Inflammatory macrophage (primary cell): ENCODE measurements at regions not wholly inside any gene's neighbourhood (a gene's known extent, or its start where the extent isn't known, plus 50 kb on each side); places are given as distances from the start of the nearest gene placed in this dataset.
"Not testable (repeated sequence)": the region's sequence is repeated elsewhere in the genome, so short reads cannot be mapped to it uniquely, and the experiment has no call there.

Source experiments
- DNase-seq, 2 donors: peaks; one replicate each; pipeline ENCODE4 v3.0.0-alpha.2; 2020 to 2022

GRCh38 chr12:33514893-33515292 lies 75.3 kb upstream of the SYT10 start:
- peak; percentile 30 to 49 for DNase-seq

GRCh38 chr12:33519566-33519965 lies 79.9 kb upstream of the SYT10 start:
- DNase-seq = no peak

GRCh38 chr12:33520505-33521302 lies 81.1 kb upstream of the SYT10 start:
- DNase-seq = not testable (repeated sequence)

- peak; percentile 7 to 70 for DNase-seq
Measured at GRCh38 chr12:33529031-33529430, 89.4 kb upstream of the SYT10 start.

- peak; percentile 73 to 90 for DNase-seq
Measured at GRCh38 chr12:33529810-33530209, 90.2 kb upstream of the SYT10 start.

GRCh38 chr12:33531261-33531660 lies 91.6 kb upstream of the SYT10 start:
- no peak for DNase-seq

- DNase-seq = no peak
Measured at GRCh38 chr12:33533527-33533926, 93.9 kb upstream of the SYT10 start.

- DNase-seq = no peak
Measured at GRCh38 chr12:33536431-33536830, 96.8 kb upstream of the SYT10 start.

GRCh38 chr12:33546004-33546403 lies 106.4 kb upstream of the SYT10 start:
- DNase-seq = no peak

- DNase-seq = no peak
Measured at GRCh38 chr12:33547084-33547483, 107.5 kb upstream of the SYT10 start.

GRCh38 chr12:33550214-33550613 lies 110.6 kb upstream of the SYT10 start:
- not testable (repeated sequence) for DNase-seq

GRCh38 chr12:33551006-33551405 lies 111.4 kb upstream of the SYT10 start:
- no peak for DNase-seq

GRCh38 chr12:33555128-33555527 lies 115.5 kb upstream of the SYT10 start:
- DNase-seq = no peak

- DNase-seq = no peak
Measured at GRCh38 chr12:33560653-33561208, 121.1 kb upstream of the SYT10 start.

GRCh38 chr12:33562401-33562800 lies 122.8 kb upstream of the SYT10 start:
- no peak for DNase-seq

- DNase-seq = no peak
Measured at GRCh38 chr12:33566403-33566802, 126.8 kb upstream of the SYT10 start.

- peak; percentile 23 to 25 for DNase-seq
Measured at GRCh38 chr12:33575346-33575745, 135.7 kb upstream of the SYT10 start.

GRCh38 chr12:33581613-33582122 lies 142.0 kb upstream of the SYT10 start:
- DNase-seq = no peak

- no peak for DNase-seq
Measured at GRCh38 chr12:33586576-33586975, 147.0 kb upstream of the SYT10 start.

- DNase-seq = no peak
Measured at GRCh38 chr12:33587354-33587753, 147.7 kb upstream of the SYT10 start.

- peak; percentile 83 to 91 for DNase-seq
Measured at GRCh38 chr12:33587784-33588712, 148.4 kb upstream of the SYT10 start.

GRCh38 chr12:33588725-33589405 lies 149.2 kb upstream of the SYT10 start:
- DNase-seq = no peak
